ENCODE measurements at regions not wholly inside any gene's neighbourhood (a gene's known extent, or its start where the extent isn't known, plus 50 kb on each side); places are given as distances from the start of the nearest gene placed in this dataset.

GRCh38 chr2:120954939-120955338 lies 219.3 kb downstream of the GLI2 start:
- no peaks in the 10 kb centered on the region for H3K79me2 ChIP-seq (replicated peaks; ENCODE audit: insufficient read depth, low read length)
- no peaks in the 10 kb centered on the region for H4K20me1 ChIP-seq (ENCODE audit: insufficient read depth)
- no peak overlapping the region for H3K27ac ChIP-seq (ENCODE audit: low read length)
- H3K36me3 ChIP-seq (ENCODE audit: insufficient read depth, low read length) = no peaks in the 10 kb centered on the region
- TF ChIP-seq EZH2 (IDR thresholded peaks at IDR 0.05; ENCODE audit: borderline replicate concordance, insufficient read depth, low read length, poor library complexity, severe bottlenecking) (no peak), POLR2AphosphoS5 (IDR thresholded peaks at IDR 0.05) (no peak), SMC3 (conservative IDR thresholded peaks at IDR 0.05; ENCODE audit: poor library complexity) (no peak)
- H3K9me3 ChIP-seq (ENCODE audit: low read length) = no peaks in the 10 kb centered on the region
- no peaks in the 10 kb centered on the region for H3F3A ChIP-seq (ENCODE audit: insufficient read depth, low read length, poor library complexity, severe bottlenecking)
- no peak overlapping the region for H3K4me2 ChIP-seq (ENCODE audit: low read length)
- no peak overlapping the region for H3K4me3 ChIP-seq (ENCODE audit: low read length)
- no peak overlapping the region for H3K9ac ChIP-seq (ENCODE audit: low read length)
- no peak overlapping the region for H2AFZ ChIP-seq (ENCODE audit: low read depth, low read length)
- no peaks in the 10 kb centered on the region for H3K9me2 ChIP-seq (ENCODE audit: insufficient read depth, low read length)
- no peaks in the 10 kb centered on the region for H3K27me3 ChIP-seq (ENCODE audit: insufficient read depth, low read depth, low read length)

DNA sequence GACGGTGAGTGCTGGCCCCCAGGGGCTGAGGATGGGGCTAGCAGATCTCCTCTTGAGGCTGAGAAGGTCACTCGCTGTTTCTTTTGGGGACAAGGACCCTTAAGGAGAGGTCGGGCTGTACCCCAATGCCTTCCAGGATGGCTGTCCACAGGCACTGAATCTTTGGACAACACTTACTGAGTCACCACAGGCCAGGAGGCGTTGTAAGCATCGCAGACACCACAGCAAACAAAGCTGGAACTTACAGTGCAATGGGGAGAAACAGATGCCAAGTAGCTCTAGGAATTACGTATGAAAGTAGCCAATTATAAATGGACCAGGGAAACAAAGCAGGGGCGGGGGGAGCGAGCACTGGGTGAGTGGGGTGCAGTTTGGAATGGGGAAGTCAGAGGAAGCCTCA lies 219.8 kb downstream of the GLI2 start:
- no peaks in the 10 kb centered on the region for H4K20me1 ChIP-seq (ENCODE audit: insufficient read depth)
- no peak overlapping the region for H3K4me2 ChIP-seq (ENCODE audit: low read length)
- H2AFZ ChIP-seq (ENCODE audit: low read depth, low read length) = no peak overlapping the region

GRCh38 chr2:120956486-120957156 lies 221.0 kb downstream of the GLI2 start:
- H2AFZ ChIP-seq (ENCODE audit: low read depth, low read length) = no peak overlapping the region
- no peaks in the 10 kb centered on the region for H3K9me3 ChIP-seq (ENCODE audit: low read length)
- H3K4me2 ChIP-seq (ENCODE audit: low read length) = no peak overlapping the region
- no peaks in the 10 kb centered on the region for H4K20me1 ChIP-seq (ENCODE audit: insufficient read depth)
- no peak overlapping the region for H3K9ac ChIP-seq (ENCODE audit: low read length)
- no peaks in the 10 kb centered on the region for H3K9me2 ChIP-seq (ENCODE audit: insufficient read depth, low read length)
- no peak overlapping the region for H3K27ac ChIP-seq (ENCODE audit: low read length)
- no peaks in the 10 kb centered on the region for H3F3A ChIP-seq (ENCODE audit: insufficient read depth, low read length, poor library complexity, severe bottlenecking)
- H3K36me3 ChIP-seq (ENCODE audit: insufficient read depth, low read length) = no peaks in the 10 kb centered on the region
- H3K4me3 ChIP-seq (ENCODE audit: low read length) = no peak overlapping the region
- H3K27me3 ChIP-seq (ENCODE audit: insufficient read depth, low read depth, low read length) = no peaks in the 10 kb centered on the region
- no peaks in the 10 kb centered on the region for H3K79me2 ChIP-seq (replicated peaks; ENCODE audit: insufficient read depth, low read length)
- TF ChIP-seq POLR2AphosphoS5 (IDR thresholded peaks at IDR 0.05) = no peak
- TF ChIP-seq MXI1 (conservative IDR thresholded peaks at IDR 0.05; ENCODE audit: poor library complexity, severe bottlenecking) = no peak
- no peak for TF ChIP-seq SMC3 (conservative IDR thresholded peaks at IDR 0.05; ENCODE audit: poor library complexity)
- no peak for TF ChIP-seq CTCF (IDR thresholded peaks at IDR 0.05; ENCODE audit: poor library complexity, severe bottlenecking)
- TF ChIP-seq RAD21 (conservative IDR thresholded peaks at IDR 0.05) = no peak
- no peak for TF ChIP-seq TAF1 (IDR thresholded peaks at IDR 0.05; ENCODE audit: low read depth)
- no peak for TF ChIP-seq EZH2 (IDR thresholded peaks at IDR 0.05; ENCODE audit: borderline replicate concordance, insufficient read depth, low read length, poor library complexity, severe bottlenecking)
- no peak for TF ChIP-seq EP300 (conservative IDR thresholded peaks at IDR 0.05; ENCODE audit: poor library complexity, severe bottlenecking)

More for the DNA sequence above, 219.8 kb downstream of the GLI2 start:
- H3K4me3 ChIP-seq (ENCODE audit: low read length) = no peak overlapping the region
- H3K36me3 ChIP-seq (ENCODE audit: insufficient read depth, low read length) = no peaks in the 10 kb centered on the region
- no peaks in the 10 kb centered on the region for H3K9me2 ChIP-seq (ENCODE audit: insufficient read depth, low read length)
- H3K79me2 ChIP-seq (replicated peaks; ENCODE audit: insufficient read depth, low read length) = no peaks in the 10 kb centered on the region
- no peaks in the 10 kb centered on the region for H3K9me3 ChIP-seq (ENCODE audit: low read length)
- H3K27ac ChIP-seq (ENCODE audit: low read length) = no peak overlapping the region
- no peaks in the 10 kb centered on the region for H3K27me3 ChIP-seq (ENCODE audit: insufficient read depth, low read depth, low read length)
- H3F3A ChIP-seq (ENCODE audit: insufficient read depth, low read length, poor library complexity, severe bottlenecking) = no peaks in the 10 kb centered on the region
- TF ChIP-seq RAD21 (conservative IDR thresholded peaks at IDR 0.05) (no peak), EZH2 (IDR thresholded peaks at IDR 0.05; ENCODE audit: borderline replicate concordance, insufficient read depth, low read length, poor library complexity, severe bottlenecking) (no peak), REST (IDR thresholded peaks at IDR 0.05; ENCODE audit: borderline replicate concordance) (no peak), POLR2AphosphoS5 (IDR thresholded peaks at IDR 0.05) (no peak)
- no peak overlapping the region for H3K9ac ChIP-seq (ENCODE audit: low read length)

All from neural cell (in vitro differentiated cells).